ENCODE measurements at regions not wholly inside any gene's neighbourhood (a gene's known extent, or its start where the extent isn't known, plus 50 kb on each side); places are given as distances from the start of the nearest gene placed in this dataset.

- DNase-seq: no peak
Measured at GRCh38 chr10:78868861-78869260, 199.9 kb upstream of the ZMIZ1 start.

GRCh38 chr10:78869508-78870454, 199.0 kb upstream of the ZMIZ1 start:
- no peak for DNase-seq

GRCh38 chr10:78870458-78870857, 198.3 kb upstream of the ZMIZ1 start:
- no peak for DNase-seq

- no peak for DNase-seq
Measured at GRCh38 chr10:78871796-78872195, 197.0 kb upstream of the ZMIZ1 start.

DNA sequence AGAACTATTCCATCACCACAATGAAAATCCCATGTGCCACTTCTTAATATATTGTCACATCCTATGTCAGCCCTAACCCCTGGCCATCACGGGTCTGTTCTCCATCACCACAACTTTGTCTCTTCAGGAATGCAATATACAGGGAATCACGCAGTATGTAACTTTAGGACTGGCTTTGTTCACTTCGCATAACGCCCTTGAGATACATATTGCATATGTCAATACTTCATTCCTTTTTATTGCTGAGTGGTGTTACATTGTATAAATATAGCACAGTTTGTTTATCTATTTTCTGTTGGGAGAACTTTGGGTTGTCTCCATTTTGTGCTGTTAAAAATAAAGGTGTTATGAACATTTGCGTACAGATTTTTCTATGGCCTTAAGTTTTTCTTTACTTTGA, 195.4 kb upstream of the ZMIZ1 start:
- no peak for DNase-seq

GRCh38 chr10:78875331-78875877, 193.4 kb upstream of the ZMIZ1 start:
- DNase-seq: no peak

DNA sequence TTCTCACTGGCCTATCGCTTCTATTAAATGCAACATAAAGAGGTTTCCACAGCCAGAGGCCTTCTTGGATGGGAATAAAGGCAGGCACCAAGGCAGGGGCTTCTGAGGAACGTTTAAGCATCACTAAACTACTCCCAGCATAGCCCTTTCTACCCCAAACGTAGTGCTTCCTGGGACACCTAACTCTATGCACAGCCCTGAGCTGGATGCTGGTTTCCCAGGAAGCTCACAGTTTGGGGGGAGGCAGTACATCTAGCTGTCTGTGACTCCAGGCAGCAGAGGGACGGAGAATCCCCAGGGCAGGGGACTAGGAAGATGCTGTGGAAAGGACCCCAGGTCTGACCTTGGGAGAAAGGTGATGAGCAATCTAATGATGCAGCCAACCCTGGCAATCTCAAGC, 192.8 kb upstream of the ZMIZ1 start:
- no peak for DNase-seq

GRCh38 chr10:78876449-78876848, 192.3 kb upstream of the ZMIZ1 start:
- DNase-seq: no peak

DNA sequence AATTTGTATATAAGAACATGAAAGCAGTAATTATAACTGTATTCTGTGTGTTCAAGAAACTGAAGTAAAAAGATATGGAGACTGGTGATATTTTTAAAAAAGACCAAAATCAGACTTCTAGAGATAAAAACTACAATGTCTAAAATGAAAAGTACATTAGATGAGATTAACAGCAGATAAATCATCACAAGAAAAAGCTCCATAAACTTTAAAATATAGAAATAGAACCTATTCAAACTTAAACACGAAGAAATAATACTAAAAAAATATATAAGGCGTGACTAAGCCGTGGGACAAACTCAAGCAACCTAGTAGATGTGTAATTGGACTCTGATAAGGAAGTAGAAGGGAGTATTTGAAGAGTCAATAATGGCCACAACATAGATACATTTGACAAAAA, 189.1 kb upstream of the ZMIZ1 start:
- no peak for DNase-seq

GRCh38 chr10:78886129-78886528, 182.6 kb upstream of the ZMIZ1 start:
- DNase-seq: no peak

- DNase-seq: no peak
Measured at GRCh38 chr10:78889536-78890063, 179.2 kb upstream of the ZMIZ1 start.

DNA sequence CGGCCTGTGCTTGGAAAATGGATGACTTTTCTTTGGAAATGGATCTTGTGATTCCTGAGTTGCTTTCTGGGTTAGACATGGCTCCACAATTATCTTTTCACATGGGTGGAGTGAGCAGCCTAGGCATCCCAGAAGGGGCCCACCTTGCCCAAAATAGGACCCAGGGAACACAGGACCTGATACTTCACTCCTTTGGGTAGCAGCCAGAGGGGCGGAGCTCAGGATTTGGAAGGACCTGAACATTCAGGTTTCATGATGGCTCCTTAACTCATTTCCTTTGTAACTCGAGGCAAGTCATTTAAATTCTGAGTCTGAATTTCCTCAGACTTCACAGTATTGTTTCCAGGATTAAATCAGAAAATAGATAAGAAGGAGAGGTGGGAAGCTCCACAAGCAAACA, 178.3 kb upstream of the ZMIZ1 start:
- DNase-seq: no peak

GRCh38 chr10:78891741-78892140, 177.0 kb upstream of the ZMIZ1 start:
- DNase-seq: no peak

- no peak for DNase-seq
Measured at GRCh38 chr10:78892338-78893176, 176.2 kb upstream of the ZMIZ1 start.

GRCh38 chr10:78893217-78893616, 175.5 kb upstream of the ZMIZ1 start:
- no peak for DNase-seq

DNA sequence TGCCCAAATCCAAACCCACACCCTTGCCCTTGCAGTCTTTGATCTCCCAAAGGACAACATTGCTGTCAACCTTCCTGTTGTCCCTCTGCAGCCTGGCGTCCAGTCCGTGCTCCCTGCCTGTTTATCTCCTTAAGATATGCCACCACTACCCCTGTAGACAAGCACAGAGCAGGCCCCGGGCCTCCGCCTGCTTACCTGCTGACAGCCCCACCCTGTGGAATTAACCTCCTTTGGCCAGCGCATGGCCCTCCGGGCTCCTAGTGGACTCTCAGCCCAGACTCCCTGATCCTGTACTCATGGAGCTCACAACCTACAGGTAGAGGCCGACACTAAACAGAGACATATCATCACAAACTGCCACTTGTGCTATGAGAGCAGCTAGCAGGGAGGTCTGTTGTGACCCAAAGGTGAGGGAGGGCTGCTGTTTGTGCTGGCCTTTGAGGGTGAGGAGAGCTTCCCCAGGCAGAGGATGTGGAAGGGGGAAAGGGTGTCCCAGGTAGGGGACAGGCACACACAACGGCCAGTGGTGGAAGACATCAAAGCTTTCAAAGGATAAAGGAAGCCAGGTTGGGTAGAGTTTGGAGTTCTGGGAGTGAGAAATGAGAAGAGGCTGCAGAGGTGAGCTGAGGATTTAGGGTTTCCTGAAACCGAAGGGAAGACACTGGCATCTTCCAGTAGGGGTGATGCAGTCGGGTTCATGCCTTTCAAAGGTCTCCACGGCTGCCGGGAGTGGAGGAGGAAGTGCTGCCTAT, 174.5 kb upstream of the ZMIZ1 start:
- DNase-seq: no peak

DNA sequence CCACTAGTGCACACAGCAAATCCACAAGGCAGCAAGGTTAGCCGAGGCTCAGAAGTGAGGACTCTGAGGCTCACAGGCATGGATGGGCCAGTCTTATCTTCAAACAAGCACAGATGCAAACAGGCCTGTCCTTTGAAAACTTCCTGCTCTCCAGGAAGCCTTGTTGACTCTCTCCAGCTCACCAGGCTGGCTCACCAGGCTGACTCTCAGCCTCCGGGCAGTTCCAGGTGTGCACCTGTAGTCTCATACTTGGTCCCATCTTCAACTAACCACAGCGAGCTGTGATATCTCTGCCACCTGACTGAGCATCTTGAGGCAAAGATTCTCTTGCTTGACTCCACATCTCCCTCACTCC, 173.9 kb upstream of the ZMIZ1 start:
- no peak for DNase-seq

- no peak for DNase-seq
Measured at GRCh38 chr10:78895469-78895868, 173.3 kb upstream of the ZMIZ1 start.

GRCh38 chr10:78896159-78896928, 172.4 kb upstream of the ZMIZ1 start:
- DNase-seq: no peak

GRCh38 chr10:78898341-78899097, 170.2 kb upstream of the ZMIZ1 start:
- no peak for DNase-seq

DNA sequence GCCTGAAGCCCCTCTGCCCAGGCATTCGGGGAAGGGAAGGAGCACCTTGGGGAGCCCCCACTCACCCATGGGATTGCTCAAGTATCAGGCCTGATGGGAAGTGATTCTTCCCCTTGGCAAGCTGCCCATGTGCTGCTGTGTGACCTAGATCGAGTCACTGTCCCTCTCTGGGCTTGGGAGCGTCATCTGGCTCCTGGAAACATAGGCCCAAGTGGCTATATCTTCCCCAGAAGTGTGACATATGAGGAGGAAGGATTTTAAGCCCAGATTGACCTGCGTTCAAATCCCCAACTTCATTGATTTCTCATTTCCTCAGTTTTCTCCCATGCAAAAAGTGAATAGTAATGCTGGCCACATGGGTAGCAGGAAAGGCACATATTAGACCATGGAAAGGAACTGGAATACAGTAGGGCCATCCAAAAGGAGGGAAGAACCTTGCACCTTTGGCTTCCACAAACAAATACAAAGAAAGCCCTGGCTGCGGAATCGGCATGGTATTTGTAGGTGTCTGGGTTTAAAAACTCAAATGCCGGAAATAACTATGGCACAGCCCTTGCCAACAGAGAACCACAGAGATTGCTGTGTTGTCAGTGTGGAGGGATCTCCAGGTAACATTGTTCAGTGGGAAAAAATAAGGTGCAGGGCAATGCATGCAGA, 169.5 kb upstream of the ZMIZ1 start:
- DNase-seq: no peak

Measured in activated CD4-positive, CD25-positive, alpha-beta regulatory T cell treated with anti-CD3 and anti-CD28 coated beads, Interleukin-2, amount 50 U/mL, for 72 hours (primary cell).